ENCODE measurements at regions not wholly inside any gene's neighbourhood (a gene's known extent, or its start where the extent isn't known, plus 50 kb on each side); places are given as distances from the start of the nearest gene placed in this dataset.

- H3K9me2 ChIP-seq (ENCODE audit: insufficient read depth), result no peaks in the 10 kb centered on the region
- ATAC-seq (peak; percentile 52), DNase-seq (ENCODE audit: low spot score) (peak; percentile 50)
- no peaks in the 10 kb centered on the region for H3K79me2 ChIP-seq (replicated peaks; ENCODE audit: insufficient read depth)
- no peaks in the 10 kb centered on the region for H3F3A ChIP-seq (replicated peaks; ENCODE audit: low read depth)
- H3K4me3 Mint-ChIP-seq, result no peak overlapping the region
- no peaks in the 10 kb centered on the region for H4K20me1 ChIP-seq (replicated peaks; ENCODE audit: insufficient read depth)
- peaks cover 2% of the 10 kb centered on the region for H3K27me3 Mint-ChIP-seq (ENCODE audit: insufficient read depth, low read depth, poor library complexity)
- H3K27ac Mint-ChIP-seq, result no peak overlapping the region
- H3K36me3 Mint-ChIP-seq (ENCODE audit: low read depth), result no peaks in the 10 kb centered on the region
- H3K4me1 Mint-ChIP-seq, result peaks cover 23% of the 10 kb centered on the region
- H3K27ac ChIP-seq (ENCODE audit: low read depth), result no peak overlapping the region
- no peaks in the 10 kb centered on the region for H3K27me3 ChIP-seq (ENCODE audit: insufficient read depth)
- H3K4me3 ChIP-seq, result no peak overlapping the region
- no peak overlapping the region for H2AFZ ChIP-seq
- H3K36me3 ChIP-seq (ENCODE audit: insufficient read depth), result no peaks in the 10 kb centered on the region
- TF ChIP-seq CTCF (conservative IDR thresholded peaks at IDR 0.05; ENCODE audit: low read depth in 2 of 2) (peak; percentile 63 to 68), ZNF114 (CRISPR knock-in tag; IDR thresholded peaks at IDR 0.05) (no peak)
- no peaks in the 10 kb centered on the region for H3K9me3 Mint-ChIP-seq
- H3K4me1 ChIP-seq (ENCODE audit: insufficient read depth), result peaks cover 4% of the 10 kb centered on the region; the same call in 1 of the 2 replicates
- no peak overlapping the region for H3K4me2 ChIP-seq
These were observed 102.6 kb downstream of the PERP start for GRCh38 chr6:138004430-138005287.

GRCh38 chr6:138005846-138006245 is 101.4 kb downstream of the PERP start:
- Histone ChIP-seq H4K20me1 (replicated peaks; ENCODE audit: insufficient read depth) (no peaks in the 10 kb centered on the region), H3F3A (replicated peaks; ENCODE audit: low read depth) (no peaks in the 10 kb centered on the region), H2AFZ (no peak overlapping the region), H3K36me3 (ENCODE audit: insufficient read depth) (no peaks in the 10 kb centered on the region), H3K4me1 (ENCODE audit: insufficient read depth) (peaks cover 4% of the 10 kb centered on the region; the same call in 1 of the 2 replicates), H3K4me2 (peak overlapping the region; percentile 17; the same call in 1 of the 2 replicates), H3K27ac (ENCODE audit: low read depth) (no peak overlapping the region), H3K9me2 (ENCODE audit: insufficient read depth) (no peaks in the 10 kb centered on the region), H3K4me3 (no peak overlapping the region), H3K79me2 (replicated peaks; ENCODE audit: insufficient read depth) (no peaks in the 10 kb centered on the region), H3K27me3 (ENCODE audit: insufficient read depth) (no peaks in the 10 kb centered on the region)
- Mint-ChIP-seq H3K27me3 (ENCODE audit: insufficient read depth, low read depth, poor library complexity) (peaks cover 4% of the 10 kb centered on the region), H3K4me3 (no peak overlapping the region), H3K27ac (no peak overlapping the region), H3K36me3 (ENCODE audit: low read depth) (no peaks in the 10 kb centered on the region), H3K9me3 (no peaks in the 10 kb centered on the region), H3K4me1 (peaks cover 23% of the 10 kb centered on the region)
- DNase-seq (ENCODE audit: low spot score) (no peak), ATAC-seq (no peak)
- TF ChIP-seq NANOG (IDR thresholded peaks at IDR 0.05; ENCODE audit: borderline replicate concordance), result no peak
- TF ChIP-seq STAT1 (IDR thresholded peaks at IDR 0.05; ENCODE audit: unreplicated experiment), result no peak
- no peak for TF ChIP-seq CTCF (conservative IDR thresholded peaks at IDR 0.05; ENCODE audit: low read depth in 2 of 2)
- TF ChIP-seq REST (IDR thresholded peaks at IDR 0.05; ENCODE audit: unreplicated experiment), result no peak
- no peak for TF ChIP-seq ZNF331 (CRISPR knock-in tag; IDR thresholded peaks at IDR 0.05; ENCODE audit: low read depth)
- no peak for TF ChIP-seq JUNB (IDR thresholded peaks at IDR 0.05; ENCODE audit: unreplicated experiment)
